ENCODE measurements at regions not wholly inside any gene's neighbourhood (a gene's known extent, or its start where the extent isn't known, plus 50 kb on each side); places are given as distances from the start of the nearest gene placed in this dataset.

GRCh38 chr13:50188696-50189095 is 173.5 kb downstream of the KCNRG start:
- Histone ChIP-seq H3K9me3 (no peaks in the 10 kb centered on the region), H3K27me3 (no peaks in the 10 kb centered on the region), H3K4me1 (no peaks in the 10 kb centered on the region), H3K4me3 (no peak overlapping the region), H3K36me3 (no peaks in the 10 kb centered on the region), H3K27ac (no peak overlapping the region)
- no peak for DNase-seq
- TF ChIP-seq POLR2A (IDR thresholded peaks at IDR 0.05) (no peak), EP300 (IDR thresholded peaks at IDR 0.05; ENCODE audit: low read depth) (no peak), POLR2AphosphoS5 (IDR thresholded peaks at IDR 0.05) (no peak)
- TF ChIP-seq, protein P1, sequence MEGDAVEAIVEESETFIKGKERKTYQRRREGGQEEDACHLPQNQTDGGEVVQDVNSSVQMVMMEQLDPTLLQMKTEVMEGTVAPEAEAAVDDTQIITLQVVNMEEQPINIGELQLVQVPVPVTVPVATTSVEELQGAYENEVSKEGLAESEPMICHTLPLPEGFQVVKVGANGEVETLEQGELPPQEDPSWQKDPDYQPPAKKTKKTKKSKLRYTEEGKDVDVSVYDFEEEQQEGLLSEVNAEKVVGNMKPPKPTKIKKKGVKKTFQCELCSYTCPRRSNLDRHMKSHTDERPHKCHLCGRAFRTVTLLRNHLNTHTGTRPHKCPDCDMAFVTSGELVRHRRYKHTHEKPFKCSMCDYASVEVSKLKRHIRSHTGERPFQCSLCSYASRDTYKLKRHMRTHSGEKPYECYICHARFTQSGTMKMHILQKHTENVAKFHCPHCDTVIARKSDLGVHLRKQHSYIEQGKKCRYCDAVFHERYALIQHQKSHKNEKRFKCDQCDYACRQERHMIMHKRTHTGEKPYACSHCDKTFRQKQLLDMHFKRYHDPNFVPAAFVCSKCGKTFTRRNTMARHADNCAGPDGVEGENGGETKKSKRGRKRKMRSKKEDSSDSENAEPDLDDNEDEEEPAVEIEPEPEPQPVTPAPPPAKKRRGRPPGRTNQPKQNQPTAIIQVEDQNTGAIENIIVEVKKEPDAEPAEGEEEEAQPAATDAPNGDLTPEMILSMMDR (IDR thresholded peaks at IDR 0.05): no peak
- intact Hi-C loops (cut with DNase I; ENCODE audit: low total_unique reads): no loop called here
- in situ Hi-C loops (cut with MboI; ENCODE audit: low pct_ligation_motif_present in 1 of 4, low pct_unique_long_range_greater_than_20kb in 1 of 4, low sequenced_read_pairs in 3 of 4): no loop called here
- 96 to 100% methylated on average over 1 of the region's 1 CpG for WGBS, 2 donors (ENCODE audit: low coverage in 1 of 2)

GRCh38 chr13:50189450-50189849 is 174.2 kb downstream of the KCNRG start:
- Histone ChIP-seq H3K4me1 (no peaks in the 10 kb centered on the region), H3K27ac (no peak overlapping the region), H3K36me3 (no peaks in the 10 kb centered on the region), H3K27me3 (no peaks in the 10 kb centered on the region), H3K9me3 (no peaks in the 10 kb centered on the region), H3K4me3 (no peak overlapping the region)
- DNase-seq: no peak
- TF ChIP-seq, protein P1 (IDR thresholded peaks at IDR 0.05): no peak
- TF ChIP-seq POLR2AphosphoS5 (IDR thresholded peaks at IDR 0.05) (no peak), POLR2A (IDR thresholded peaks at IDR 0.05) (no peak), EP300 (IDR thresholded peaks at IDR 0.05; ENCODE audit: low read depth) (no peak)
- 80 to 94% methylated on average over 2 of the region's 2 CpGs for WGBS, 2 donors (ENCODE audit: low coverage in 1 of 2)
- in situ Hi-C loops (cut with MboI; ENCODE audit: low pct_ligation_motif_present in 1 of 4, low pct_unique_long_range_greater_than_20kb in 1 of 4, low sequenced_read_pairs in 3 of 4) (no loop called here), intact Hi-C loops (cut with DNase I; ENCODE audit: low total_unique reads) (no loop called here)

DNA sequence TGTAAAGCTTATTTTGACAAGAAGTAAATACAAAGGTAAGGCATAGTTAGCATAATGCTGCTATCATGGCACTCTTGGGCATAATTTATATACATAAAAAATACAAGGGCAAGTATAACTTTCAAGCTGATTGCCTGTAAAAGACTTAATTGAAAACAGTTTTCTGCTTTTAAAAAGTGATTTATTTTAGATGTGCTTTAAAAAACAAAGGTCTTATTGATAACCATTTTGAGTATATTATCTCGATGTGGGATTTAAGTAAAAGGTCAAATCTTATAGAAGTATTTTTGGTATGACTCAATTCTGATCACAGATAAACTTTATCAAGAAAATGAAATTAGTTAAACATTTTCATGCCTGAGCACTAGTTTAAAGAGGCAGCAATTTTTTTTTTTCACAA is 175.8 kb downstream of the KCNRG start:
- intact Hi-C loops (cut with DNase I; ENCODE audit: low total_unique reads): no loop called here
- WGBS, 2 donors (ENCODE audit: low coverage in 1 of 2): 45% methylated on average over 1 of the region's 1 CpG
- Histone ChIP-seq H3K27ac (no peak overlapping the region), H3K4me3 (no peak overlapping the region), H3K27me3 (no peaks in the 10 kb centered on the region), H3K36me3 (no peaks in the 10 kb centered on the region), H3K4me1 (no peaks in the 10 kb centered on the region), H3K9me3 (no peaks in the 10 kb centered on the region)
- TF ChIP-seq POLR2A (IDR thresholded peaks at IDR 0.05): no peak
- TF ChIP-seq EP300 (IDR thresholded peaks at IDR 0.05; ENCODE audit: low read depth): no peak
- no peak for TF ChIP-seq POLR2AphosphoS5 (IDR thresholded peaks at IDR 0.05)
- TF ChIP-seq, protein P1 (IDR thresholded peaks at IDR 0.05): no peak
- in situ Hi-C loops (cut with MboI; ENCODE audit: low pct_ligation_motif_present in 1 of 4, low pct_unique_long_range_greater_than_20kb in 1 of 4, low sequenced_read_pairs in 3 of 4): no loop called here
- DNase-seq: no peak

- in situ Hi-C loops (cut with MboI; ENCODE audit: low pct_ligation_motif_present in 1 of 4, low pct_unique_long_range_greater_than_20kb in 1 of 4, low sequenced_read_pairs in 3 of 4): no loop called here
- Histone ChIP-seq H3K36me3 (no peaks in the 10 kb centered on the region), H3K27ac (no peak overlapping the region), H3K4me1 (no peaks in the 10 kb centered on the region), H3K4me3 (no peak overlapping the region), H3K27me3 (no peaks in the 10 kb centered on the region), H3K9me3 (no peaks in the 10 kb centered on the region)
- no peak for DNase-seq
- WGBS, 2 donors (ENCODE audit: low coverage in 1 of 2): 83% methylated on average over 1 of the region's 1 CpG; no CpG with 5 or more reads in 1 of the 2 donors
- intact Hi-C loops (cut with DNase I; ENCODE audit: low total_unique reads): no loop called here
- TF ChIP-seq POLR2A (IDR thresholded peaks at IDR 0.05) (no peak), POLR2AphosphoS5 (IDR thresholded peaks at IDR 0.05) (no peak), EP300 (IDR thresholded peaks at IDR 0.05; ENCODE audit: low read depth) (no peak)
- TF ChIP-seq, protein P1 (IDR thresholded peaks at IDR 0.05): no peak
These were observed 177.1 kb downstream of the KCNRG start for GRCh38 chr13:50192272-50192813.

Data from transverse colon (tissue), 4 donors.